ENCODE measurements at regions not wholly inside any gene's neighbourhood (a gene's known extent, or its start where the extent isn't known, plus 50 kb on each side); places are given as distances from the start of the nearest gene placed in this dataset.
A peak's percentile ranks its signal among the peaks of the same experiment; 100 is the strongest.

DNA sequence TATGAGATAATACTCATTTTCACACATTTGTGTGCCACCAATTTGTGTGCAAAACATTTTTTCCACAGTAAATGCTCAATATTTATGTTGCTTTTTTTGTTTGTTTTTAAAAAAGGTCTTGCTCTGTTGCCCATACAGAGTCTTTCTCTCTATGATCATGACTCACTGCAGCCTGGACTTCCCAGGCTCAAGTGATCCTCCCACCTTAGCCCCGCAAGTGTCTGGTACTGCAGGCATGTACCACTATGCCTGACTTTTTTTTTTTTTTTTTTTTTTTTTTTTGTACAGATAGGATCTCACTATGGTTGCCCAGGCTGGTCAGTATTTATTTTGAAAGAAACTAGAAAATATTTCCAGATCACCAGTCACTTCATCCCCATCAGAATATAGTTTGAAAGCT, 297.8 kb upstream of the GYPC start (continued):
- no peak for TF ChIP-seq ETV5 (CRISPR knock-in tag; IDR thresholded peaks at IDR 0.05; ENCODE audit: borderline replicate concordance)
- TF ChIP-seq ZSCAN12 (CRISPR knock-in tag; IDR thresholded peaks at IDR 0.05), result no peak
- TF ChIP-seq, protein P1, sequence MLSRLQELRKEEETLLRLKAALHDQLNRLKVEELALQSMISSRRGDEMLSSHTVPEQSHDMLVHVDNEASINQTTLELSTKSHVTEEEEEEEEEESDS (CRISPR knock-in tag; IDR thresholded peaks at IDR 0.05; ENCODE audit: borderline replicate concordance), result no peak
- TF ChIP-seq ZNF460 (CRISPR knock-in tag; IDR thresholded peaks at IDR 0.05; ENCODE audit: borderline replicate concordance), result no peak
- no peak for TF ChIP-seq ISL2 (CRISPR knock-in tag; IDR thresholded peaks at IDR 0.05)

DNA sequence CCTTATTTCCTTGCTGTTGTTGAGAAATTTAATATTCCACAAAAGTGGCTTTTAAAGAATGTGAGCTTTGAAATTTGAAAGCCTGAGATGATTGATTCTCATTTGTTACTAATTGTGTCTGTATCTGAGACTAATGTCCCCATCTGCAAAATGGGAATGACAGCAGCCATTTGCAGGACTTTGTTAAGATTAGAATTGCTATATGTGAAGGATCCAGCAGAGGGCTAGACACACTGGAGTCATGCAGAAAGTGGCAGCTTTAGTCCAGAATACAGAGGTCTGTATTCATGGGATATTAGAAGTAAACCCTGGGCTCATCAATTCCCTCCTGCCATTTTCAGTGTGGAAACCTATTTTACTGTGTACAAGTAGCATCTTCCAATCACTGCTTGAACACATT, 296.5 kb upstream of the GYPC start:
- FAIRE-seq, result no peak
- BruUV-seq (replicated peaks), result no TSS peak
- no peaks in the 10 kb centered on the region for H3K4me1 ChIP-seq (ENCODE audit: insufficient read depth, low read length)
- no peak for DNase-seq (ENCODE audit: low spot score)
- H3K79me2 ChIP-seq (ENCODE audit: insufficient read depth, low read length), result no peaks in the 10 kb centered on the region
- no peaks in the 10 kb centered on the region for H3K27me3 ChIP-seq (ENCODE audit: control insufficient read depth in 1 of 2, insufficient read depth in 2 of 2, low read length in 2 of 2)
- no peak overlapping the region for H2AFZ ChIP-seq (ENCODE audit: low read length)
- no peaks in the 10 kb centered on the region for H3K36me3 ChIP-seq (replicated peaks in 1 of 2; ENCODE audit: control insufficient read depth in 1 of 2, insufficient read depth in 2 of 2, low read length in 2 of 2)
- ChIA-PET CTCF (ENCODE audit: low intra/inter-chr PET ratio, low total read pairs) (no interaction called here), POLR2A (no interaction called here)
- TF ChIP-seq ZNF121 (CRISPR knock-in tag; IDR thresholded peaks at IDR 0.05) (no peak), ZNF629 (CRISPR knock-in tag; conservative IDR thresholded peaks at IDR 0.05) (peak; percentile 75), ZNF335 (CRISPR knock-in tag; IDR thresholded peaks at IDR 0.05) (no peak), ZNF598 (CRISPR knock-in tag; IDR thresholded peaks at IDR 0.05; ENCODE audit: borderline replicate concordance) (no peak), TBL1XR1 (IDR thresholded peaks at IDR 0.05; ENCODE audit: borderline replicate concordance, low read length, partially characterized antibody) (no peak), ZNF205 (CRISPR knock-in tag; IDR thresholded peaks at IDR 0.05) (no peak), PPARG (CRISPR knock-in tag; conservative IDR thresholded peaks at IDR 0.05) (no peak), ZNF790 (CRISPR knock-in tag; IDR thresholded peaks at IDR 0.05; ENCODE audit: borderline replicate concordance) (no peak), KDM4B (CRISPR knock-in tag; IDR thresholded peaks at IDR 0.05) (no peak), BORCS8-MEF2B (CRISPR knock-in tag; IDR thresholded peaks at IDR 0.05) (no peak), ONECUT2 (CRISPR knock-in tag; IDR thresholded peaks at IDR 0.05) (no peak), ZNF775 (CRISPR knock-in tag; IDR thresholded peaks at IDR 0.05; ENCODE audit: borderline replicate concordance) (no peak), ZNF343 (CRISPR knock-in tag; IDR thresholded peaks at IDR 0.05) (no peak)
- TF ChIP-seq, protein P2, sequence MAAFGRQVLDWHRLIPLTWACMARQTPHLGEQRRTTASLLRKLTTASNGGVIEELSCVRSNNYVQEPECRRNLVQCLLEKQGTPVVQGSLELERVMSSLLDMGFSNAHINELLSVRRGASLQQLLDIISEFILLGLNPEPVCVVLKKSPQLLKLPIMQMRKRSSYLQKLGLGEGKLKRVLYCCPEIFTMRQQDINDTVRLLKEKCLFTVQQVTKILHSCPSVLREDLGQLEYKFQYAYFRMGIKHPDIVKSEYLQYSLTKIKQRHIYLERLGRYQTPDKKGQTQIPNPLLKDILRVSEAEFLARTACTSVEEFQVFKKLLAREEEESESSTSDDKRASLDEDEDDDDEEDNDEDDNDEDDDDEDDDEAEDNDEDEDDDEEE (CRISPR knock-in tag; IDR thresholded peaks at IDR 0.05), result no peak
- TF ChIP-seq, protein P3, sequence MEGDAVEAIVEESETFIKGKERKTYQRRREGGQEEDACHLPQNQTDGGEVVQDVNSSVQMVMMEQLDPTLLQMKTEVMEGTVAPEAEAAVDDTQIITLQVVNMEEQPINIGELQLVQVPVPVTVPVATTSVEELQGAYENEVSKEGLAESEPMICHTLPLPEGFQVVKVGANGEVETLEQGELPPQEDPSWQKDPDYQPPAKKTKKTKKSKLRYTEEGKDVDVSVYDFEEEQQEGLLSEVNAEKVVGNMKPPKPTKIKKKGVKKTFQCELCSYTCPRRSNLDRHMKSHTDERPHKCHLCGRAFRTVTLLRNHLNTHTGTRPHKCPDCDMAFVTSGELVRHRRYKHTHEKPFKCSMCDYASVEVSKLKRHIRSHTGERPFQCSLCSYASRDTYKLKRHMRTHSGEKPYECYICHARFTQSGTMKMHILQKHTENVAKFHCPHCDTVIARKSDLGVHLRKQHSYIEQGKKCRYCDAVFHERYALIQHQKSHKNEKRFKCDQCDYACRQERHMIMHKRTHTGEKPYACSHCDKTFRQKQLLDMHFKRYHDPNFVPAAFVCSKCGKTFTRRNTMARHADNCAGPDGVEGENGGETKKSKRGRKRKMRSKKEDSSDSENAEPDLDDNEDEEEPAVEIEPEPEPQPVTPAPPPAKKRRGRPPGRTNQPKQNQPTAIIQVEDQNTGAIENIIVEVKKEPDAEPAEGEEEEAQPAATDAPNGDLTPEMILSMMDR (CRISPR knock-in tag; IDR thresholded peaks at IDR 0.05), result peak; percentile 30; the same call in 1 of the 2 replicates
- TF ChIP-seq, protein P4, sequence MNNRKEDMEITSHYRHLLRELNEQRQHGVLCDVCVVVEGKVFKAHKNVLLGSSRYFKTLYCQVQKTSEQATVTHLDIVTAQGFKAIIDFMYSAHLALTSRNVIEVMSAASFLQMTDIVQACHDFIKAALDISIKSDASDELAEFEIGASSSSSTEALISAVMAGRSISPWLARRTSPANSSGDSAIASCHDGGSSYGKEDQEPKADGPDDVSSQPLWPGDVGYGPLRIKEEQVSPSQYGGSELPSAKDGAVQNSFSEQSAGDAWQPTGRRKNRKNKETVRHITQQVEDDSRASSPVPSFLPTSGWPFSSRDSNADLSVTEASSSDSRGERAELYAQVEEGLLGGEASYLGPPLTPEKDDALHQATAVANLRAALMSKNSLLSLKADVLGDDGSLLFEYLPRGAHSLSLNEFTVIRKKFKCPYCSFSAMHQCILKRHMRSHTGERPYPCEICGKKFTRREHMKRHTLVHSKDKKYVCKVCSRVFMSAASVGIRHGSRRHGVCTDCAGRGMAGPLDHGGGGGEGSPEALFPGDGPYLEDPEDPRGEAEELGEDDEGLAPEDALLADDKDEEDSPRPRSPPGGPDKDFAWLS (CRISPR knock-in tag; IDR thresholded peaks at IDR 0.05; ENCODE audit: borderline replicate concordance), result no peak
- H3K4me3 ChIP-seq (replicated peaks in 1 of 3; ENCODE audit: insufficient read depth in 1 of 3, low read depth in 2 of 3, low read length in 3 of 3), result no peak overlapping the region
- H4K20me1 ChIP-seq (ENCODE audit: insufficient read depth, low read length), result no peaks in the 10 kb centered on the region
- no peak overlapping the region for H3K27ac ChIP-seq (ENCODE audit: extremely low read length, insufficient read depth, low read length)
- intact Hi-C loops (cut with micrococcal nuclease; ENCODE audit: unreplicated experiment), result no loop called here
- no peaks in the 10 kb centered on the region for H3K9me3 ChIP-seq (ENCODE audit: low read length)
- no peak overlapping the region for H3K4me2 ChIP-seq (ENCODE audit: low read depth, low read length)
- in situ Hi-C loops (cut with HindIII; ENCODE audit: extremely low pct_ligation_motif_present, low pct_unique_long_range_greater_than_20kb), result no loop called here
- ATAC-seq, result peak; percentile 76
- no peak overlapping the region for H3K9ac ChIP-seq (ENCODE audit: insufficient read depth, low read depth, low read length)

Data from HepG2 (cell line).